Cardiac muscle cell (in vitro differentiated cells and primary cell): ENCODE measurements at regions not wholly inside any gene's neighbourhood (a gene's known extent, or its start where the extent isn't known, plus 50 kb on each side); places are given as distances from the start of the nearest gene placed in this dataset.

Experiments used
- DNase-seq, 2 donors: peaks; one replicate each; pipeline versions ENCODE4 v3.0.0 to v3.0.0-alpha.2; 2010 to 2017; ENCODE audit warnings: low read depth in 1 of 2, low spot score in 1 of 2
- H3K27ac ChIP-seq: fragments of 200-600 bp; sonication (generic); 2 replicates; pipeline ENCODE4 v1.5.1; 2016
- H3K27me3 ChIP-seq: fragments of 200-600 bp; sonication (generic); 2 replicates; pipeline ENCODE4 v1.6.0; 2016; ENCODE audit warnings: control low read depth
- H3K36me3 ChIP-seq: fragments of 200-600 bp; sonication (generic); 2 replicates; pipeline ENCODE4 v1.5.1; 2016; ENCODE audit warnings: control low read depth
- H3K4me1 ChIP-seq: fragments of 200-600 bp; sonication (generic); 2 replicates; pipeline ENCODE4 v1.8.1; 2017; ENCODE audit warnings: low read depth, mild to moderate bottlenecking, mixed run types
- H3K4me3 ChIP-seq: fragments of 200-600 bp; sonication (generic); 2 replicates; pipeline ENCODE4 v1.5.1; 2016; ENCODE audit warnings: mild to moderate bottlenecking
- H3K9me3 ChIP-seq: fragments of 200-600 bp; sonication (generic); 2 replicates; pipeline ENCODE4 v1.5.1; 2017; ENCODE audit warnings: low read depth, mild to moderate bottlenecking, control low read depth
- CTCF ChIP-seq: IDR thresholded peaks from 2 replicates; pipeline ENCODE4 v1.5.1; 2012; ENCODE audit warnings: low read depth, mild to moderate bottlenecking, low read length

GRCh38 chr12:64992116-64992515, 129.0 kb downstream of the WIF1 start:
- no peaks in the 10 kb centered on the region for H3K36me3 ChIP-seq
- no peaks in the 10 kb centered on the region for H3K27me3 ChIP-seq
- no peak overlapping the region for H3K27ac ChIP-seq
- no peak for TF ChIP-seq CTCF
- no peak for DNase-seq
- H3K4me1 ChIP-seq = no peaks in the 10 kb centered on the region
- no peaks in the 10 kb centered on the region for H3K9me3 ChIP-seq
- H3K4me3 ChIP-seq = no peak overlapping the region

GRCh38 chr12:64992641-64993040, 128.5 kb downstream of the WIF1 start:
- Histone ChIP-seq H3K4me3 (no peak overlapping the region), H3K9me3 (no peaks in the 10 kb centered on the region), H3K27me3 (no peaks in the 10 kb centered on the region), H3K4me1 (peaks cover 3% of the 10 kb centered on the region), H3K27ac (no peak overlapping the region), H3K36me3 (no peaks in the 10 kb centered on the region)
- no peak for TF ChIP-seq CTCF
- DNase-seq = no peak

GRCh38 chr12:64993461-64993860, 127.6 kb downstream of the WIF1 start:
- Histone ChIP-seq H3K27ac (no peak overlapping the region), H3K9me3 (no peaks in the 10 kb centered on the region), H3K27me3 (no peaks in the 10 kb centered on the region), H3K4me3 (no peak overlapping the region), H3K4me1 (peaks cover 11% of the 10 kb centered on the region), H3K36me3 (no peaks in the 10 kb centered on the region)
- TF ChIP-seq CTCF = no peak
- no peak for DNase-seq

GRCh38 chr12:64995816-64996215, 125.3 kb downstream of the WIF1 start:
- Histone ChIP-seq H3K9me3 (no peaks in the 10 kb centered on the region), H3K4me1 (peaks cover 20% of the 10 kb centered on the region)

GRCh38 chr12:64997858-64998257, 123.2 kb downstream of the WIF1 start:
- no peak for DNase-seq
- no peak for TF ChIP-seq CTCF
- no peaks in the 10 kb centered on the region for H3K36me3 ChIP-seq
- no peaks in the 10 kb centered on the region for H3K27me3 ChIP-seq
- H3K4me3 ChIP-seq = no peak overlapping the region
- H3K4me1 ChIP-seq = peaks cover 20% of the 10 kb centered on the region
- H3K9me3 ChIP-seq = no peaks in the 10 kb centered on the region
- H3K27ac ChIP-seq = no peak overlapping the region

More at GRCh38 chr12:64995816-64996215, 125.3 kb downstream of the WIF1 start:
- Histone ChIP-seq H3K36me3 (no peaks in the 10 kb centered on the region), H3K27me3 (no peaks in the 10 kb centered on the region), H3K27ac (no peak overlapping the region), H3K4me3 (no peak overlapping the region)
- no peak for DNase-seq
- no peak for TF ChIP-seq CTCF
